Hematopoietic multipotent progenitor cell treated with erythropoietin and hydrocortisone succinate and interleukin-3 and kit ligand, for 6 days (in vitro differentiated cells): ENCODE measurements at regions not wholly inside any gene's neighbourhood (a gene's known extent, or its start where the extent isn't known, plus 50 kb on each side); places are given as distances from the start of the nearest gene placed in this dataset.

Experiments
- DNase-seq: peaks from one replicate; pipeline ENCODE4 v3.0.0-alpha.2; 2015

GRCh38 chr13:106349080-106349931 is 186.2 kb downstream of the EFNB2 start:
- no peak for DNase-seq

DNA sequence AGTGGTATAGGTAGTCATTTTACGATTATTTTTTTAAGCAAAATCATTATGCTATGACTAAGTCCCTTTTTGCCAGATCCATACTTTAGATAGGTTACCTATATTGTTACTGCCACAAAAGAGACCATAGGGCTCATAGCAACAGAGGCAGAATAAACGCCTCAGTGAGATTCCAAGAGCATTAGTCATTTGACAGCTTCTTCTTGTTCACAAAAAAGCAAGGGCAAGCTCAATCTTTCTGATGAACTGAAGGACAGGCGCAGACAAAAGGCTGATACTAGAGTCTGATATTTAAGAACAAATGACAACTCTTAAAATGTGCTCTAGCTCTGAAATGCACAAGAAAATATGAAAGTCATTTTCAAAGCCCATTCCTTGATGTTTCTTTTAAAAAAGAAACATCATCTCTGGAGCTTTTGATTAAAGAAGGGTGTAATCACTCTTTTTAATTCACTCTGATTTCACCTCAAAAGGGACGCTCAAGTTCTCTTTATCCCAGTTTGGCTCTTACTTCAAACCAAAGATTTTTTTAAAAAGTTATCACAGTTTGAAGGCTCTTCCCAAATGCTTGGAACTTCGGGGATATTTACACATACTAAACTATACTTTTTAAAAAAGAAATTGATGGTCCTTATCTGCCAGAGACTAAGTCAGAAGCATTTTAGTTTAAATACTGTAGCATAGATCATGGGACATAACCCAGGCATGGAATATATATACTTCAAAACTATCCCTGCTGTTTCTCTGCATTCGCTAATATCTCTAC is 187.2 kb downstream of the EFNB2 start:
- DNase-seq = no peak

DNA sequence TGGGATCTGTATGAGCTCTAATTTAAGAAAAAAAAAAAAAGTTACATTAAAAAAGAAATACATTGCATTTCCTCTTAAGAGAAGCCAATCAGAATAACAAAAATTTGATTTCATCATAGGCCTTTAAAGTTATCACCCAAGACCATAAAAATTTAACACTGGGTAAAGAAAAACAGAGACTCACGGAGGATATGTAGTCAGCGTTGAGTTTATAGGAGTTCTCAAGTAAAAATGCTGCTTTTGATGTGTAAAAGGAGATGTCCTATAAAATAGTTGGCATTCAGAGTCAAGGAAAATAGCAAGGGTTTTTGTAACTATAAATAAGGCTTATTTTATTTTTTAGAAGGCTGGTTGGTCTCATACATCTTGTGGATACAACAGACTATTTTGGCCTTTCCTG is 191.1 kb downstream of the EFNB2 start:
- DNase-seq = no peak

- no peak for DNase-seq
Observed at GRCh38 chr13:106343836-106344235, 191.6 kb downstream of the EFNB2 start.

GRCh38 chr13:106340249-106340648 is 195.2 kb downstream of the EFNB2 start:
- DNase-seq = no peak

DNA sequence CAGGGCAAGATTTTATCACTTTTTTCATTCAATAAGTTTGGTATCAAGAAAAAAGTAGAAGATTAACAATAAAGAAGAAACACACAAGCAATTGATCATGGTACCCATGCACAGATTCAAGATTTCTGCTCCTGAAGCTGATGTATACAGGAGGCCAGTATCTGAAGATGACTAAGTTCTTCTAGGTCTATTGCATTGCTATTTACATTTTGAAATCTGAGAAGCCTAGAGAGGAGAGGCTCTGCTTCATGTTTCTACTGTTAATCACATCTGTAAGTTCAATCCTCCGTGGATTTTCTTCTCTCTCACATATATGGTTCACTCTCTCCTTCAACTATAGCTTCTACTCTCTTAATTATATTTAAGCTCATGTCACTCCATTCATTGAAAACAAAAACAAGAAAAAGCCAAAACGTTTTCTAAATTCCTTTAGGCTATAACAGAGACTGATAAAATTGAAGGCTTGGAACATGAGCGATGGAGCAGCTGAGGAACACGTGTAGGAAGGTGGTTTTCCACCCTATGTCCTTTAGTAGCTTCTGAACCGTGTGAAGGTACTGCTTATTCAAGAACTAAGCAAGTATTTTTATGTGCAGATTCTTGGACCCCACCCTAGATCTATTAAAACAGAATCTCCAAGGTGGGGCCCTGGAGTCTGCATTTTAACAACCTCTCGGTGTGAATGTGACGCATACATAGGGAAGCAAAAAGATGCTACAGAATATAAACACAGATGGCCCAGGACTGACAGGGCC is 198.2 kb downstream of the EFNB2 start:
- DNase-seq = no peak

GRCh38 chr13:106336668-106337067 is 198.8 kb downstream of the EFNB2 start:
- DNase-seq = no peak

DNA sequence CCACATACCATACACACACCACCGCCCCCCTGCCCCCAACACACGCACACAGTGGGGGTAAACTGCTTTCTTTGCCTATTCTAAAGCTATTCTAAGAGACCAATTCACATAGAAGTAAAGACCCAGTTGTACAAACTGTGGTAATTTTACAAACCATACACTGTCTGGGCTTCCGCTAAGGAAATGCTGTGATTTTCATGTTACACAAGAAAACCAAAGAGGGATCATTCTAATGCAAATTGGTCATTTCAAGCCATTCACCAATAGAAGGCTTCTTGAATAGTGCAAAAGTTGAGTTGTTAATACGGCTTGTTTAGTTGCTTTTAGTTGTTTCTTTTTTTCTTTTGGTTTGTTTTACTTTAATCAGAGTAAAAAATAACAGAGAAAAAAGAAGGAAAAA is 202.8 kb downstream of the EFNB2 start:
- no peak for DNase-seq

DNA sequence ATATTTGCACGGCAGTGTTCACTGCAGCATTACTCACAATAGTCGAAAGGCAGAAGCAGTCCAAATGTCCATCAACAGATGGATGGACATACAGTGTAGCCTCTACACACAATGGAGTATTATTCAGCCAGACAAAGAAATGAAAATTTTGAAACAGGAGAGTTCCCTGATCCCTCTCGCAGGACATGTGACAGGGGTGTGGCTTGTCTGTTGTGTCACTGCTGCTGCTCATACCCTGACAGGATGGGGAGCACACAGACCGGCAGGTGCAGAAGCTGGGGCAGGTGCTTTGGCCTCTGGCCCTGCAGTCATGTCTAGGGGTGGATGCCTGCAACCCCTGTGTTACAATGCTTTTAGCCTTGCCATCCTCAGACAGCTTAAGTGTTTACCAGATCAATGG is 204.3 kb downstream of the EFNB2 start:
- DNase-seq = no peak

DNA sequence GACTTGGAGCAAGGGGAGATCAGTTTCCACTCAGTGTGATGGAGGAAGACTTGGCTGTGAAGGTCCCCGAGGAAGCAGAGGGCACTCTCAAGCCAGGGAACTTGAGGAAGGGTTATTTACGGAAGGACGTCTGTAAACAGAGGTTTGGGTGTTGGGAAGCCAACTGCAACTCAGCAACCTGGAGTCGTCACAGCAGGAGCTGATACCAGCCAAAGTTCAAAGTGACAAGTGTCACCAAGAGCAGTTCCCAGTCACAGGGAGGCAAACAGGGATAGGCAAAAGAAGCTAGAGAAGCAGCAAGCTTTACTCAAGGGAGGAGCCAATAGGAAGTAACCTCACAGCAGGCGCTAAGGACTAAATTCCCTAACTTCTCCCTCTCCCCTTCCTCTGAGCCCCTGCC is 205.5 kb downstream of the EFNB2 start:
- no peak for DNase-seq

- DNase-seq = no peak
Observed at GRCh38 chr13:106326751-106327150, 208.7 kb downstream of the EFNB2 start.

GRCh38 chr13:106324444-106324843 is 211.0 kb downstream of the EFNB2 start:
- DNase-seq = no peak

DNA sequence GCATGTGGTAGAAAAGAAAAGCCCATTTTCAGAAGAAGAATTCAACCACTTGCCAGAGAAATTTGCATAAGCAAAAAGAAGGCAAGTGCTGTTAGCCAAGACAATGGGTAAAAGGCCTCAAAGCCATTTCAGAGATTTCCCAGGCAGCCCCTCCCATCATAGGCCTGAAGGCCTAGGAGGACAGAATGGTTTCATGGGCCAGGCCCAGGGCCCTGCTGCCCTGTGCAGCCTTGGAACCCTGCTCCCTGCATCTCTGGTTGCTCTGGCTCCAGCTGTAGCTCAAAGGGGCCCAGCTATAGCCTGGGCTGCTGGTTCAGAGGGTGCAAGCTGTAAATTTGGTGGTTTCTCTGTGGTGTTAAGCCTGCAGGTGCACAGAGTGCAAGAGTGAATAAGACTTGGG is 212.8 kb downstream of the EFNB2 start:
- DNase-seq = no peak

GRCh38 chr13:106318941-106319411 is 216.5 kb downstream of the EFNB2 start:
- no peak for DNase-seq

DNA sequence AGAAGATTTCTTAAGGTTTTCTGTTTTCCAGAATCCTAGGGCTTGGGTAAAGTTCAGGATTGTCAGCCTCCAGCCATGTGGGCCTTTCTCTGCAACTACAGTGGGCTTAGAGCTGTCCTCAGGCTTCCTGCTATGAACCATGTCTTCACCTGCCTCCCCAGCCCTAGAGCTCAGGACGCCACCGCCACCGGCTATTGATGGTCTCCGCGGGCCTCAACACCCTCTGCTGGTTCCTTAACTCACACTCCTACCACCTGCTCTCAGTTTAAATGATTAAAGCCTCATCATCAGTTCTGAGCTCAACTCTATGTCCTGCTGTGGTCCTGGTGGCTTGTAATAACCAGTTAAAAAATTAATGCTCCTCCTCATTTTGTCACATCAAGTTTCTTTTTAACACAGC is 221.0 kb downstream of the EFNB2 start:
- no peak for DNase-seq

- DNase-seq = no peak
Observed at GRCh38 chr13:106311004-106311403, 224.5 kb downstream of the EFNB2 start.

GRCh38 chr13:106310291-106310865 is 225.1 kb downstream of the EFNB2 start:
- no peak for DNase-seq

DNA sequence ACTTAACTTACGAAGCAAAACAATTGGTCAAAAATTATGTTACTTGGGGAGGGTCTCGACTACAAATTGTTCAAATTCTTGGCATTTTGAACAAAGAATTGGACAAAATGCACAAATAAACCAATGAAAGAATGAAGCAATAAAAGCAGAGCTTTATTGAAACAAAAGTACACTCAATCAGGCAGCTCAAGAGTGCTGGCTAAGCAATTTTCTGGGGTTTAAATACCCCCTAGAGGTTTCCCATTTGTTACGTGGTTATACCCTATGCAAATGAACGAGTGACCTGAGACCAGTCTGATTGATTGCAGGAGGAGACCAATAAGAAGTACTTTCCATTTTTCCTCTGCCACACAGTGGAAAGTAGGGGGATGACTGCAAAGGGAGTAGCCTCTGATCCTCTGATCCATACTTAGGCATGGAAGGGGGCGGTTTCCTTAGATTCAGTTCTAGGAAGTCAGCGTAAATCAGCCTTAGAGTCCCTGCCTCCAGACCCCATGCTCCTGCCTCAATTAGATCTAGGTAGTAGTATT is 228.6 kb downstream of the EFNB2 start:
- no peak for DNase-seq

GRCh38 chr13:106302843-106303242 is 232.6 kb downstream of the EFNB2 start:
- DNase-seq = no peak

DNA sequence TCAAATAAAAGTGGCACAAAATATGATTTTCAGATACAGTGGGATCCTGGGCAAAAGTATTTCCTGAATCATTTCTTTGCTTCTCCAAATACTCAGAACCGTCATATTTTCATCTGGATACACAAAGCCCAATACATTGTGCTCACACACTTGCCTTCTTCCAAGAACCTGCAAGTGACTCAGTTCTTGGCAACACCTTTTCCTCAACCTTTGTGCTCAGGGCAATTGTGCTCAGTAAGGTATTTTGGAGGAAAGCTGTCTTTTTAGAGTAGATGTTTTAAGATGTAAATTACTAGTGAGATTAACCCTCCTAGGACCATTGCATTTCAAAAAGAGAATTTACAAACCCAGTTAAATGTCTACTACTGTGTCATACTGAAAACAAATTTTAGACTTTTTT is 233.5 kb downstream of the EFNB2 start:
- DNase-seq = no peak

DNA sequence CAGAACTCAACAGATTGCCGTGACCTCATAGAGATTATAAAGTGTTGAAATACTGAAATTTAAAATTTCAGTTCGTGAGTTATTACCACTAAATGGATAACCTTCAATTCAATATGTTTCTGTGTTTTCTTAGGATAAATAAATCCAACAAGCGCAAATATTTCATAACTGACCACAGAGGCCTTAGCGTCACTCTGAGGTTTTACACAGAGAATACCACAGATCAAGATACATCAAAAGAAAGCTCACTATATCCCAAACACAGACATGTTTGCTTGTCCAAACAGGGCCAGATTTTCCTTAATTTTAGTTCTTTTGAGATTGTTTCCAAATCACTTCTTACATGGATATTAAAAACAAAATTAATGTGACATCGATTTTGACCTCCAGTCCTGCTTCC is 235.8 kb downstream of the EFNB2 start:
- no peak for DNase-seq

DNA sequence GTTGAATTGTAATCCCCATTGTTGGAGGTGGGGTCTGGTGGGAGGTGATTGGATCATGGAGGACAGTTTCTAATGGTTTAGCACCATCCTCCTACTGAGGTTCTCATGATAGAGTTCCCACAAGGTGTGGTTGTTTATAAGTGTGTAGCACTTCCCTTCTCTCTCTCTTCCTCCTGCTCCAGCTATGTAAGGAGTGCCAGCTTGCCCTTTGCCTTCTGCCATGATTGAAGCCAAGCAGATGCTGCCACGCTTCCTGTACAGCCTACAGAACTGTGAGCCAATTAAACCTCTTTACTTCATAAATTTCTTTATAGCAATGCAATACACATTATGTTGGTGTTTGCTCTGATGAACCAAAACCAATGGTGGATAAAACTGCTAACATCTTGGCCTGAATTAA is 238.2 kb downstream of the EFNB2 start:
- DNase-seq = no peak

DNA sequence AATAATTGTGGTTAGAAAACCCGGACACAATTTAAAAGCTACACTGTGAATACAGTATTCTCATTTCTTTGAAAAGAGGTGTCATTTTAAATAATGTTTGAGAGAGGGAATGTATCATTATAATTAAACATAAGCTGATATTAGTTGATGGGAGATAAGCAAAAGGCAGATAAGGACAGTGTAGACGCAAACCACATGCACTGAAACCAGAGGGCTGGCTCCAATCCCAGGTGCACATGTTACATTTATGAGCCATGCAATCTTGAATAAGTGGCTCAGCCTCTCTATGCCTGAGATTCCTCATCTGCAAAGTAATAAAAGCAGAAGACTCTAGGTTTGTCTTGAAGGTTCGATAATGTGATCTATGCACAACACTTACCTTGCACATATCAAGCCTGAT is 238.7 kb downstream of the EFNB2 start:
- no peak for DNase-seq
